Epithelial cell of esophagus (primary cell): ENCODE measurements at regions not wholly inside any gene's neighbourhood (a gene's known extent, or its start where the extent isn't known, plus 50 kb on each side); places are given as distances from the start of the nearest gene placed in this dataset.

Experiments
- DNase-seq: peaks from one replicate; pipeline ENCODE4 v3.0.0; 2010; ENCODE audit warnings: low read depth
- H3K4me3 ChIP-seq: 2 replicates; pipeline ENCODE4 v1.5.1; 2011; ENCODE audit warnings: mild to moderate bottlenecking, low read length, control low read depth
- CTCF ChIP-seq: IDR thresholded peaks from 2 replicates; pipeline ENCODE4 v1.5.1; 2011; ENCODE audit warnings: low read depth, mild to moderate bottlenecking, low read length, control low read depth, inconsistent platforms; ENCODE audit not compliant: insufficient read depth; ENCODE audit errors: missing control alignments

DNA sequence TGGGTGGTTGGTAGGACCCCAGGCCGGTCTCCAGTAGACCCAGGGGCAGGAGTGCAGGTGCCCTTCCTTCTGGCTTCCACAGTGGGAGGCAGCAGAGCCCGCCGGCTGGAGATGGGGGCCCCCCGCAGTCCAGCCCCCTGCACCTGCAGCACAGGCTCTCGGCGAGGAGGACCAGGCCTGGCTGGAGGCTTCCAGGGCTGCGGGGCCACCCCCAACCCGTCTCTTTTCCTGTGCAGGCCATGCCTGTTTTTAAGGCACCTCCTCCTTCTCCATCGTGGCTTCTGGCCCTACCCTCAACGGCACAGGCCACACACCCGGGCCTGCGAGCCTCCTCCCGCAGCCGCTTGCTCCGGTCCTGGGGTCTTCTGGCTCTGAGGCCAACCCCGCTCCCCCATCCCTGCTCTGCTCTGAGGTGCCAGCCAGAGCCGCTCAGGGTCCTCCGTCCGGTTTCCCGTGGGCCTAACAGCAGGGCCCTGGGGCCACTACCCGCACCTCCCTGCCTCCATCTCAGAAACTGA, 77.2 kb upstream of the ANKRD10 start:
- no peak overlapping the region for H3K4me3 ChIP-seq
- no peak for TF ChIP-seq CTCF
- DNase-seq, result no peak

- DNase-seq, result no peak
- no peak for TF ChIP-seq CTCF
- H3K4me3 ChIP-seq, result no peak overlapping the region
Measured at GRCh38 chr13:110989331-110989730, 74.5 kb upstream of the ANKRD10 start.

DNA sequence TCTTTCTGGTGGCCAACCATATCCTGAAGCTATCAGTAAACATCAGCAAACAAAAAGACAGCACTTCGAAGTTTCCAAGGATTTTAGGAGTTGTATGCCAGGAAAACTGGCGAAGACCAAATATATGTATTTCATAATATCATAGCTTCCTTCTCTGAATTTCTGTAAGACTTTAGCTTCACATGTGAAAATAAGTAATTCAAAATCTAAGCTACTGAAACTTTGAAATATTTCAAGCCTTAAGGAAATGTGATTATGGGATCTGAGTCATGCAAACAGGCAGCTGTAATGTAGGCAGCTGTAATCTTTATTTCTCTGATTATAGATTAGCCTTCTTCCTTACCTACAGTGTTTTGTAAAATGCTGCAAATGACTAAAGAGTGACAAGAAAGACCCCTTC, 70.7 kb upstream of the ANKRD10 start:
- TF ChIP-seq CTCF, result no peak
- no peak overlapping the region for H3K4me3 ChIP-seq
- no peak for DNase-seq

- TF ChIP-seq CTCF, result no peak
- no peak for DNase-seq
Measured at GRCh38 chr13:110984798-110985197, 69.9 kb upstream of the ANKRD10 start.

GRCh38 chr13:110984381-110984780, 69.5 kb upstream of the ANKRD10 start:
- no peak overlapping the region for H3K4me3 ChIP-seq
- no peak for TF ChIP-seq CTCF
- DNase-seq, result no peak

More at GRCh38 chr13:110984798-110985197, 69.9 kb upstream of the ANKRD10 start:
- H3K4me3 ChIP-seq, result no peak overlapping the region

DNA sequence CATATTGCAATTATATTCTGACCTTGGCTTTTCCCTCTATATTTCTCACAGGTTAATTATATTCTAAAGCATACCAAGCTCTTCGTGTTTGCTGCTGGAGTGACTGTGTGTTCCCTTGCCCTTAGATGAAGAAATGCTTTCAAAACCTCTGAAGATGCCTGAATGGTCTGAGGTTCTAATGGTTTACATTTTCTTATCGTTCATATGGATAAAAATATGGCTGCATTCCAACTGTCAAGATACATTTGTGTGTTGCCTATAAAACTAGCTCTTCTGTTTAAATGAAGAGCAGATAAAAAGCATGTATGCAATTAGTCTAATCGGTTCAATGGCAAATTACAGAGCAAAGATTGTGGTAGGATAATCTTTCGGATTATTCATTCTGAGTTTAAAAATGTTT, 68.4 kb upstream of the ANKRD10 start:
- no peak overlapping the region for H3K4me3 ChIP-seq
- no peak for DNase-seq
- TF ChIP-seq CTCF, result no peak

- no peak overlapping the region for H3K4me3 ChIP-seq
- TF ChIP-seq CTCF, result no peak
- no peak for DNase-seq
Measured at GRCh38 chr13:110981379-110981778, 66.5 kb upstream of the ANKRD10 start.
